ENCODE measurements at regions not wholly inside any gene's neighbourhood (a gene's known extent, or its start where the extent isn't known, plus 50 kb on each side); places are given as distances from the start of the nearest gene placed in this dataset.

DNA sequence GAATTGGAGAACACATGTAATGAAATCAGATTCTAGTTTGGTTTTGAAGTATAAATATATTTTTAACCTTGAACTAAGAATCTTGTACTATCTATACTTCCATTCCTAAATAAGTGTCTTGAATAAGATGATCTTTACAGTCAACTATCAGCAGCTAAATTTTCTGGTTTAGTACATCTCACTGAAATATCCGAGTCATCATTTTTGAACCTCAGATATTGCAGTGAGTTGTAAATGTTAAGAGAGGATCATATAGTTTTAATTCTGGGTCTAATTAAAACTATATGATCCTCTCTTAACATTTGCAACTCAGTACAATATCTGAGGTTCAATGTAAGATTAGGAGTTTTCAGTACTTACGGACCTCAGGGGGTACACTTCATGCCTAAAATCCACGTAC lies 768.8 kb upstream of the ADAMTS5 start:
- TF ChIP-seq, protein P1, sequence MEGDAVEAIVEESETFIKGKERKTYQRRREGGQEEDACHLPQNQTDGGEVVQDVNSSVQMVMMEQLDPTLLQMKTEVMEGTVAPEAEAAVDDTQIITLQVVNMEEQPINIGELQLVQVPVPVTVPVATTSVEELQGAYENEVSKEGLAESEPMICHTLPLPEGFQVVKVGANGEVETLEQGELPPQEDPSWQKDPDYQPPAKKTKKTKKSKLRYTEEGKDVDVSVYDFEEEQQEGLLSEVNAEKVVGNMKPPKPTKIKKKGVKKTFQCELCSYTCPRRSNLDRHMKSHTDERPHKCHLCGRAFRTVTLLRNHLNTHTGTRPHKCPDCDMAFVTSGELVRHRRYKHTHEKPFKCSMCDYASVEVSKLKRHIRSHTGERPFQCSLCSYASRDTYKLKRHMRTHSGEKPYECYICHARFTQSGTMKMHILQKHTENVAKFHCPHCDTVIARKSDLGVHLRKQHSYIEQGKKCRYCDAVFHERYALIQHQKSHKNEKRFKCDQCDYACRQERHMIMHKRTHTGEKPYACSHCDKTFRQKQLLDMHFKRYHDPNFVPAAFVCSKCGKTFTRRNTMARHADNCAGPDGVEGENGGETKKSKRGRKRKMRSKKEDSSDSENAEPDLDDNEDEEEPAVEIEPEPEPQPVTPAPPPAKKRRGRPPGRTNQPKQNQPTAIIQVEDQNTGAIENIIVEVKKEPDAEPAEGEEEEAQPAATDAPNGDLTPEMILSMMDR (IDR thresholded peaks at IDR 0.05; ENCODE audit: insufficient read depth, low read depth, low read length): no peak
- TF ChIP-seq EZH2 (IDR thresholded peaks at IDR 0.05; ENCODE audit: insufficient read depth, low read length): no peak
